CD4-positive, alpha-beta T cell (primary cell): ENCODE measurements at regions not wholly inside any gene's neighbourhood (a gene's known extent, or its start where the extent isn't known, plus 50 kb on each side); places are given as distances from the start of the nearest gene placed in this dataset.

Source experiments
- ATAC-seq: fragments of 200-7000 bp; cut with Tn5 transposase; one replicate; pipeline ENCODE4 v1.10.0; 2022; ENCODE audit warnings: mild to moderate bottlenecking; ENCODE audit not compliant: poor library complexity
- CTCF ChIA-PET: fragments of 350-600 bp; sonication (Branson Sonifier 250); formaldehyde crosslinking; loops from one replicate; lab custom pipeline; 2021; ENCODE audit warnings: antibody characterized with exemption, inconsistent platforms; lab: Charles Lee
- POLR2A ChIA-PET: fragments of 350-600 bp; sonication (Branson Sonifier 250); formaldehyde crosslinking; loops from one replicate; lab custom pipeline; 2021; ENCODE audit warnings: antibody characterized with exemption, inconsistent platforms; lab: Charles Lee
- DNase-seq, 14 experiments: peaks; one replicate each; pipeline ENCODE4 v3.0.0-alpha.2; 2013 to 2020; ENCODE audit warnings: mixed read lengths in 2 of 14
- H3K27ac ChIP-seq, 2 donors: one replicate each; pipeline versions ENCODE4 v1.5.1 to v1.7.0; 2013; ENCODE audit warnings: low read length in 2 of 2, low read depth in 1 of 2, mild to moderate bottlenecking in 1 of 2
- H3K27me3 ChIP-seq, 2 experiments: 1 replicate in 1 of 2; 2 replicates in 1 of 2; pipeline versions ENCODE4 v1.6.1 to v1.7.0; 2013; ENCODE audit warnings: low read length in 2 of 2, control low read depth in 1 of 2, mild to moderate bottlenecking in 1 of 2, moderate library complexity in 1 of 2; ENCODE audit not compliant: insufficient read depth in 2 of 2, control insufficient read depth in 1 of 2
- H3K36me3 ChIP-seq: one replicate; pipeline ENCODE4 v1.6.1; 2013; ENCODE audit warnings: low read length, control low read depth; ENCODE audit not compliant: insufficient read depth
- H3K4me1 ChIP-seq: one replicate; pipeline ENCODE4 v1.6.1; 2013; ENCODE audit warnings: low read length, control low read depth; ENCODE audit not compliant: insufficient read depth
- H3K4me3 ChIP-seq: one replicate; pipeline ENCODE4 v1.5.1; 2013; ENCODE audit warnings: mild to moderate bottlenecking, low read length, moderate library complexity
- H3K9me3 ChIP-seq, 2 experiments: 1 replicate in 1 of 2; 2 replicates in 1 of 2; pipeline versions ENCODE4 v1.6.1 to v1.7.0; 2013; ENCODE audit warnings: low read length in 2 of 2, mild to moderate bottlenecking in 2 of 2, control low read depth in 1 of 2, moderate library complexity in 1 of 2; ENCODE audit not compliant: control insufficient read depth in 1 of 2, insufficient read depth in 1 of 2
- H3K27ac Mint-ChIP-seq: one replicate; pipeline ENCODE4 v1.8.0; 2020; ENCODE audit warnings: mixed read lengths
- H3K27me3 Mint-ChIP-seq: one replicate; pipeline ENCODE4 v1.8.0; 2021; ENCODE audit warnings: mixed read lengths
- H3K36me3 Mint-ChIP-seq: one replicate; pipeline ENCODE4 v1.8.0; 2021; ENCODE audit warnings: low read depth, mixed read lengths
- H3K4me1 Mint-ChIP-seq: one replicate; pipeline ENCODE4 v1.8.0; 2021; ENCODE audit warnings: low read depth, mixed read lengths
- H3K4me3 Mint-ChIP-seq: one replicate; pipeline ENCODE4 v1.8.0; 2020; ENCODE audit warnings: mild to moderate bottlenecking, mixed read lengths
- H3K9me3 Mint-ChIP-seq: one replicate; pipeline ENCODE4 v1.8.0; 2020; ENCODE audit warnings: mixed read lengths
- CTCF ChIP-seq: fragments of 200-600 bp; IDR thresholded peaks from one replicate; pipeline ENCODE4 v1.8.0; 2022; ENCODE audit warnings: antibody characterized with exemption, mild to moderate bottlenecking
- intact Hi-C, 2 experiments: fragments of 100-400 bp; cut with DNase I in 1 of 2; cut with micrococcal nuclease in 1 of 2; formaldehyde crosslinking; loops; one replicate each; pipeline versions ENCODE4 v1.15.1 to v1.9.0; 2023 to 2025; cut with DNase I, micrococcal nuclease

GRCh38 chr2:180577567-180577966, 402.8 kb upstream of the UBE2E3 start:
- intact Hi-C loops, result no loop called here
- CTCF ChIA-PET, result no interaction called here
- Mint-ChIP-seq H3K27me3 (peaks cover 13% of the 10 kb centered on the region), H3K4me3 (no peak overlapping the region), H3K9me3 (no peaks in the 10 kb centered on the region), H3K4me1 (no peaks in the 10 kb centered on the region), H3K36me3 (no peaks in the 10 kb centered on the region), H3K27ac (no peak overlapping the region)
- Histone ChIP-seq H3K4me1 (no peaks in the 10 kb centered on the region), H3K9me3 (no peaks in the 10 kb centered on the region), H3K36me3 (no peaks in the 10 kb centered on the region), H3K27ac (no peak overlapping the region), H3K4me3 (no peak overlapping the region), H3K27me3 (no peaks in the 10 kb centered on the region)
- TF ChIP-seq CTCF, result no peak
- DNase-seq (no peak), ATAC-seq (no peak)
- POLR2A ChIA-PET, result no interaction called here

- ChIA-PET POLR2A (no interaction called here), CTCF (no interaction called here)
- no peak for DNase-seq
- H3K27ac Mint-ChIP-seq, result no peak overlapping the region
- intact Hi-C loops, result no loop called here
- Histone ChIP-seq H3K9me3 (no peaks in the 10 kb centered on the region), H3K27me3 (no peaks in the 10 kb centered on the region), H3K4me3 (no peak overlapping the region), H3K36me3 (no peaks in the 10 kb centered on the region), H3K4me1 (no peaks in the 10 kb centered on the region), H3K27ac (no peak overlapping the region)
- H3K9me3 Mint-ChIP-seq, result no peaks in the 10 kb centered on the region
- H3K4me3 Mint-ChIP-seq, result no peak overlapping the region
- ATAC-seq, result no peak
- TF ChIP-seq CTCF, result no peak
- peaks cover 6% of the 10 kb centered on the region for H3K27me3 Mint-ChIP-seq
- H3K36me3 Mint-ChIP-seq, result no peaks in the 10 kb centered on the region
- H3K4me1 Mint-ChIP-seq, result no peaks in the 10 kb centered on the region
These were observed 406.5 kb upstream of the UBE2E3 start for GRCh38 chr2:180573951-180574350.

GRCh38 chr2:180572346-180572745, 408.1 kb upstream of the UBE2E3 start:
- no peak for ATAC-seq
- H3K36me3 ChIP-seq, result no peaks in the 10 kb centered on the region
- H3K27me3 ChIP-seq, result no peaks in the 10 kb centered on the region
- POLR2A ChIA-PET, result no interaction called here
- CTCF ChIA-PET, result no interaction called here
- no peaks in the 10 kb centered on the region for H3K9me3 ChIP-seq
- DNase-seq, result no peak
- TF ChIP-seq CTCF, result no peak
- no peak overlapping the region for H3K27ac Mint-ChIP-seq
- H3K27me3 Mint-ChIP-seq, result peaks cover 6% of the 10 kb centered on the region
- H3K4me1 ChIP-seq, result no peaks in the 10 kb centered on the region
- H3K4me3 ChIP-seq, result no peak overlapping the region
- no peaks in the 10 kb centered on the region for H3K9me3 Mint-ChIP-seq
- no peak overlapping the region for H3K27ac ChIP-seq
- H3K4me1 Mint-ChIP-seq, result no peaks in the 10 kb centered on the region
- no peaks in the 10 kb centered on the region for H3K36me3 Mint-ChIP-seq
- intact Hi-C loops, result no loop called here
- no peak overlapping the region for H3K4me3 Mint-ChIP-seq
